Left ventricle myocardium inferior (tissue), 1 donor: ENCODE measurements at regions not wholly inside any gene's neighbourhood (a gene's known extent, or its start where the extent isn't known, plus 50 kb on each side); places are given as distances from the start of the nearest gene placed in this dataset.

Source experiments
- DNase-seq: peaks from one replicate; pipeline ENCODE4 v3.0.0-alpha.2; 2020
- H3K27ac ChIP-seq: fragments of 200-600 bp; replicated peaks from 2 replicates; pipeline ENCODE4 v1.8.0; 2021
- H3K27me3 ChIP-seq: fragments of 200-600 bp; 2 replicates; pipeline ENCODE4 v1.8.0; 2021; ENCODE audit warnings: low read depth
- H3K36me3 ChIP-seq: fragments of 200-600 bp; 2 replicates; pipeline ENCODE4 v1.8.0; 2021
- H3K4me1 ChIP-seq: fragments of 200-600 bp; 2 replicates; pipeline ENCODE4 v1.8.0; 2021
- H3K4me3 ChIP-seq: fragments of 200-600 bp; 2 replicates; pipeline ENCODE4 v1.8.0; 2021; ENCODE audit warnings: mild to moderate bottlenecking, moderate library complexity
- H3K9me3 ChIP-seq: fragments of 200-600 bp; replicated peaks from 2 replicates; pipeline ENCODE4 v1.8.0; 2021
- intact Hi-C: fragments of 100-400 bp; cut with micrococcal nuclease; formaldehyde crosslinking; loops from one replicate; pipeline ENCODE4 v1.11.0; 2022
- TF ChIP-seq, protein P1 (sequence below): fragments of 200-600 bp; IDR thresholded peaks from 2 replicates; pipeline ENCODE4 v1.8.0; 2021; ENCODE audit warnings: antibody characterized with exemption, mild to moderate bottlenecking, borderline replicate concordance
- donor health status: DM: no; HTN: yes; CAD: no; lungs with severe emphysema.

DNA sequence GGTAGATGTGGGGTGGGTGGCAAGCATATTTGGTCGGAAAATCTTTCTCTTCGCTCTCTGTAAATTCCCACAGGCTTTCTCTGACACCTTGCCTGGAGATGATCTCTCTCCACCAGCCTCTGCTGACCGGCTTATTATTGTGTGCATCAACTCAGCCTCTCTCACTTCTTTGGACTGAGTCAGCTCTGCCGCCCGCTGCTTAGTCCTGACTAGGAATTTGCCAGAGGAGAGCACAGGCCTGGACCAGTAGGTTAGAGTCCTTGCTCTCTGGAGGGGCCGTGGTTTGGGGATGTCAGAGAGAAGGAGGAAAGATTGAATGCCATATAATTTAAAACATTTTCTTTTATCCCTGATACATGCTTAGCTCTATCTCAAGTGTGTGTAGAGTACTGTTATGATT, 242.6 kb upstream of the THSD7B start:
- TF ChIP-seq, protein P1, sequence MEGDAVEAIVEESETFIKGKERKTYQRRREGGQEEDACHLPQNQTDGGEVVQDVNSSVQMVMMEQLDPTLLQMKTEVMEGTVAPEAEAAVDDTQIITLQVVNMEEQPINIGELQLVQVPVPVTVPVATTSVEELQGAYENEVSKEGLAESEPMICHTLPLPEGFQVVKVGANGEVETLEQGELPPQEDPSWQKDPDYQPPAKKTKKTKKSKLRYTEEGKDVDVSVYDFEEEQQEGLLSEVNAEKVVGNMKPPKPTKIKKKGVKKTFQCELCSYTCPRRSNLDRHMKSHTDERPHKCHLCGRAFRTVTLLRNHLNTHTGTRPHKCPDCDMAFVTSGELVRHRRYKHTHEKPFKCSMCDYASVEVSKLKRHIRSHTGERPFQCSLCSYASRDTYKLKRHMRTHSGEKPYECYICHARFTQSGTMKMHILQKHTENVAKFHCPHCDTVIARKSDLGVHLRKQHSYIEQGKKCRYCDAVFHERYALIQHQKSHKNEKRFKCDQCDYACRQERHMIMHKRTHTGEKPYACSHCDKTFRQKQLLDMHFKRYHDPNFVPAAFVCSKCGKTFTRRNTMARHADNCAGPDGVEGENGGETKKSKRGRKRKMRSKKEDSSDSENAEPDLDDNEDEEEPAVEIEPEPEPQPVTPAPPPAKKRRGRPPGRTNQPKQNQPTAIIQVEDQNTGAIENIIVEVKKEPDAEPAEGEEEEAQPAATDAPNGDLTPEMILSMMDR: no peak
- Histone ChIP-seq H3K4me1 (no peaks in the 10 kb centered on the region), H3K36me3 (no peaks in the 10 kb centered on the region), H3K4me3 (no peak overlapping the region), H3K27ac (no peak overlapping the region), H3K9me3 (no peaks in the 10 kb centered on the region), H3K27me3 (peaks cover 14% of the 10 kb centered on the region)
- intact Hi-C loops: no loop called here
- no peak for DNase-seq

DNA sequence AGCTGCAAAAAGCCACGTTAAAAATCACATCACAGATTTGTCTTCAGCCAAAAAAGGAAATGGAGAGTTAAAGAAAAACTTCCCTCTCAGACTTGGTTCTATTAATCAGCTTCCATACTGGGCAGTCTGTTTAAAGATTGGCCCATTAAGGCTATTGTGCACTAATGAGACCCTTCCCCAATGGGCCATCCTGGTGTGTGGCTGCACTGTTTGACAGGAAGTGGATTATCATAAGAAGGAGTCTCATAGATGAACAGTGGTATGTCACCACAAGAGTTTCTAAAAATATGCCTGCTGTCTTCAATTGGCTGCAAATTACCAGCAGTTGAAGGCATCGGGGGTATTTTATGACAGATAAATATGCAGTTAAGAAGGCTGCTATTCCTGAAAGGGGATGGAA, 247.6 kb upstream of the THSD7B start:
- no peak overlapping the region for H3K27ac ChIP-seq
- no peak for DNase-seq
- H3K36me3 ChIP-seq: no peaks in the 10 kb centered on the region
- no peaks in the 10 kb centered on the region for H3K9me3 ChIP-seq
- peaks cover 40% of the 10 kb centered on the region for H3K27me3 ChIP-seq
- TF ChIP-seq, protein P1: no peak
- intact Hi-C loops: no loop called here
- no peaks in the 10 kb centered on the region for H3K4me1 ChIP-seq
- H3K4me3 ChIP-seq: no peak overlapping the region

DNA sequence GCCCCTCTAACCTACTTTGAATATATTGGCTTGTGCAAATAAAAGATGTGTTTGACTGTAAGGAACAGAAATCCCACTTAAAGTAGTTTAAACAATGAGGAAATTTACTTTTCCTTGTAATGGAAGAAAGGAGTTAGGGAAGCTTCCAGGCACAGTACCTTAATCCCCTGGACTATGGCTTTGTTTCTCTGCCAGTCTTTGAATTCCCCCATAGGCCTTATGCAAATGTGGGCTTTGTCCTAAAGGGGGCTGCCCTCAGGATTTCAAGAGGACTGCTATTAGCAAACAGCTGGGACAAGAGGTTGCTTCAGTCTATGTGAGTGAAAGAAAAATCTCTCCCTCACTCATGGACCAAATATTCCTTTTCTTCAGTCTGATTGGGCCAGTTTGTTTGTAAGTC, 255.1 kb upstream of the THSD7B start:
- Histone ChIP-seq H3K27me3 (peaks cover 35% of the 10 kb centered on the region), H3K4me1 (no peaks in the 10 kb centered on the region), H3K36me3 (no peaks in the 10 kb centered on the region), H3K4me3 (no peak overlapping the region), H3K27ac (no peak overlapping the region), H3K9me3 (no peaks in the 10 kb centered on the region)
- DNase-seq: no peak
- TF ChIP-seq, protein P1: no peak
- intact Hi-C loops: no loop called here

DNA sequence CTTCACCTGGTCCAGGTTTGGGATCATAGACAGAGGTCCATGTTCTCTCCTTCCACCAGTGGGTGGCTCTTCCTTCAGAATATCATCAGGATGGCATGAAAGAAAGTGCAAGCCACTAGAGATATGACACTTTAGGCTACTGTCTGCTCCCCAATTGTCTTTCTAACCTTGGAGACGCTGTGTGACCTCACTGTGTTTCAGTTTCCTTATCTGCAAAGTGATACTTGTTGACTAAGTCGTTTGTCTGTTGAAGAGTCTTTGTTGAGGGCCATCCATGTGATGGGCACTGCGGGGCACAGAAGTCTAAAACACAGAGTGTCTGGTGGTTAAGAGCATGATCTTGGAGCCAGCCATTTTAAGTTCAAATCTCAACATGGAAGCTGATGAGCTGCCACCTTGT, 259.9 kb upstream of the THSD7B start:
- TF ChIP-seq, protein P1: no peak
- no peak for DNase-seq
- Histone ChIP-seq H3K4me3 (no peak overlapping the region), H3K4me1 (no peaks in the 10 kb centered on the region), H3K36me3 (no peaks in the 10 kb centered on the region), H3K9me3 (no peaks in the 10 kb centered on the region), H3K27me3 (peaks cover 14% of the 10 kb centered on the region), H3K27ac (no peak overlapping the region)
- intact Hi-C loops: no loop called here

DNA sequence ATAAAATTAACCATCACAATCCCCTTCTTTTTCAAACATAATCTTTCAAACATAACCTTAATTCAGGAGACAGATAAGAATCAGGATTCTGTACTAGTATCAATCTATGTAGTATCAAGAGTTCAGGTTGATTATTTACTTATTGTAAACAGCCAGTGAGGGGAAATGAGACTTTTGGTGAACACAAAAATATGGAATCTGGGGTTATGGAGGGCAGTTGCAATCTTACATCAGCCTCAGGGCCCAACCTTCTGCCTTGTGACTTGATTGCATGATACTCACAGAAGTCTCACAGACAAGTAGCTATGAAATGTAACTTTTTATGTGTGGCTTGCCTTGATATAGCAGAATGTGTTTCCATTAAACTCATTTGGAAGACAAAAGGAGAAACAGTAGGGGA, 262.7 kb upstream of the THSD7B start:
- no peaks in the 10 kb centered on the region for H3K4me1 ChIP-seq
- no peak overlapping the region for H3K4me3 ChIP-seq
- H3K27ac ChIP-seq: no peak overlapping the region
- TF ChIP-seq, protein P1: no peak
- peaks cover 4% of the 10 kb centered on the region for H3K27me3 ChIP-seq
- no peak for DNase-seq
- intact Hi-C loops: no loop called here
- no peaks in the 10 kb centered on the region for H3K36me3 ChIP-seq
- no peaks in the 10 kb centered on the region for H3K9me3 ChIP-seq

DNA sequence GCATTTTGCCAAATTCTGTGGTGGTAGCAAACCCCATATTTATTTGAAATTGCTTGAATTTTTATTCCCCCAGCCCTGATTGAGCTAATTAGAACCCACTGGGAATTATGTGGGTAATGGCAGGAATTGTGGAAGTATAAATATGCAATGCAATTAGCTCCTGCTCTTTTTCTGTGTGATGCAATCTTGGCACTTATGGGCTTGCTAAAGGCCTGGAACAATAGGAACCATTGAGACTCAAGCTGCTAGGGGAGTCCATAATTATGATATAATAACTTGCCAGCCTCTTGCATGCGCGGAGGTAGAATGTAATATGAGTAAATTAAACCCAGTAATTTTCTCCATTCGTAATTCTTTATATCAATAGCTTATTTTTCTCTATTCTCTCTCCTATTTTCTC, 267.6 kb upstream of the THSD7B start:
- Histone ChIP-seq H3K4me1 (no peaks in the 10 kb centered on the region), H3K36me3 (no peaks in the 10 kb centered on the region), H3K4me3 (no peak overlapping the region), H3K27me3 (no peaks in the 10 kb centered on the region), H3K9me3 (no peaks in the 10 kb centered on the region), H3K27ac (no peak overlapping the region)
- intact Hi-C loops: no loop called here
- no peak for DNase-seq
- TF ChIP-seq, protein P1: no peak
